ENCODE measurements at regions not wholly inside any gene's neighbourhood (a gene's known extent, or its start where the extent isn't known, plus 50 kb on each side); places are given as distances from the start of the nearest gene placed in this dataset.

- TF ChIP-seq, protein P1, sequence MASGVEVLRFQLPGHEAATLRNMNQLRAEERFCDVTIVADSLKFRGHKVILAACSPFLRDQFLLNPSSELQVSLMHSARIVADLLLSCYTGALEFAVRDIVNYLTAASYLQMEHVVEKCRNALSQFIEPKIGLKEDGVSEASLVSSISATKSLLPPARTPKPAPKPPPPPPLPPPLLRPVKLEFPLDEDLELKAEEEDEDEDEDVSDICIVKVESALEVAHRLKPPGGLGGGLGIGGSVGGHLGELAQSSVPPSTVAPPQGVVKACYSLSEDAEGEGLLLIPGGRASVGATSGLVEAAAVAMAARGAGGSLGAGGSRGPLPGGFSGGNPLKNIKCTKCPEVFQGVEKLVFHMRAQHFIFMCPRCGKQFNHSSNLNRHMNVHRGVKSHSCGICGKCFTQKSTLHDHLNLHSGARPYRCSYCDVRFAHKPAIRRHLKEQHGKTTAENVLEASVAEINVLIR (CRISPR knock-in tag; IDR thresholded peaks at IDR 0.05), result no peak
- no peak for TF ChIP-seq TRIM24 (IDR thresholded peaks at IDR 0.05)
- TF ChIP-seq POLR3G (IDR thresholded peaks at IDR 0.05; ENCODE audit: extremely low read depth, insufficient read length, insufficient replicate concordance), result no peak
- TF ChIP-seq, protein P2, sequence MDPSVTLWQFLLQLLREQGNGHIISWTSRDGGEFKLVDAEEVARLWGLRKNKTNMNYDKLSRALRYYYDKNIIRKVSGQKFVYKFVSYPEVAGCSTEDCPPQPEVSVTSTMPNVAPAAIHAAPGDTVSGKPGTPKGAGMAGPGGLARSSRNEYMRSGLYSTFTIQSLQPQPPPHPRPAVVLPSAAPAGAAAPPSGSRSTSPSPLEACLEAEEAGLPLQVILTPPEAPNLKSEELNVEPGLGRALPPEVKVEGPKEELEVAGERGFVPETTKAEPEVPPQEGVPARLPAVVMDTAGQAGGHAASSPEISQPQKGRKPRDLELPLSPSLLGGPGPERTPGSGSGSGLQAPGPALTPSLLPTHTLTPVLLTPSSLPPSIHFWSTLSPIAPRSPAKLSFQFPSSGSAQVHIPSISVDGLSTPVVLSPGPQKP (CRISPR knock-in tag; IDR thresholded peaks at IDR 0.05), result no peak
Observed at GRCh38 chr1:119298687-119299303, 69.8 kb upstream of the HAO2 start (continued).

GRCh38 chr1:119302011-119302410 is 66.6 kb upstream of the HAO2 start:
- DNase-seq (ENCODE audit: extremely low read depth in 1 of 4, low spot score in 3 of 4) (no peak), ATAC-seq (no peak), FAIRE-seq (no peak)
- H3K27me3 ChIP-seq (ENCODE audit: control insufficient read depth in 2 of 2, insufficient read depth in 2 of 2, low read length in 2 of 2), result peaks cover 3 to 20% of the 10 kb centered on the region in 2 experiments; a peak in 2 of 5 replicates
- H3K79me2 ChIP-seq (ENCODE audit: control insufficient read depth, insufficient read depth, low read length), result no peaks in the 10 kb centered on the region
- H2AFZ ChIP-seq (ENCODE audit: low read depth, low read length), result no peak overlapping the region
- ChIA-PET CTCF (ENCODE audit: low intra/inter-chr PET ratio) (no interaction called here), POLR2A (no interaction called here)
- H4K20me1 ChIP-seq (replicated peaks; ENCODE audit: control insufficient read depth, insufficient read depth, low read length), result no peaks in the 10 kb centered on the region
- TF ChIP-seq NR4A1 (CRISPR knock-in tag; IDR thresholded peaks at IDR 0.05), result no peak
- TF ChIP-seq NR4A1 (tag; IDR thresholded peaks at IDR 0.05), result no peak
- TF ChIP-seq CAMTA2 (CRISPR knock-in tag; conservative IDR thresholded peaks at IDR 0.05), result no peak
- no peak for TF ChIP-seq FUS (optimal IDR thresholded peaks at IDR 0.05; ENCODE audit: low read depth, low read length)
- no peak for TF ChIP-seq CREB1 (IDR thresholded peaks at IDR 0.05)
- TF ChIP-seq CREB1 (CRISPR knock-in tag; IDR thresholded peaks at IDR 0.05), result no peak
- WGBS (ENCODE audit: insufficient coverage, low coverage, missing lambda C conversion rate), result 5% methylated on average over 3 of the region's 3 CpGs
- no peaks in the 10 kb centered on the region for H3K4me1 ChIP-seq (replicated peaks in 1 of 2; ENCODE audit: control insufficient read depth in 2 of 2, insufficient read depth in 2 of 2, low read length in 2 of 2)
- BruUV-seq (replicated peaks), result no TSS peak
- H3K9me3 ChIP-seq (replicated peaks; ENCODE audit: control insufficient read depth, insufficient read depth, low read depth, low read length), result no peaks in the 10 kb centered on the region
- intact Hi-C loops (cut with micrococcal nuclease), result no loop called here
- H3K27ac ChIP-seq (ENCODE audit: extremely low read depth, low read depth, low read length), result no peak overlapping the region
- no peak overlapping the region for H3K4me2 ChIP-seq (ENCODE audit: insufficient read depth, low read length)
- no peak overlapping the region for H3K9ac ChIP-seq (ENCODE audit: insufficient read depth in 1 of 2, low read depth in 2 of 2, low read length in 2 of 2)
- in situ Hi-C loops (cut with MboI), result no loop called here
- H3K4me3 ChIP-seq, result no peak overlapping the region
- no peaks in the 10 kb centered on the region for H3K36me3 ChIP-seq (ENCODE audit: control insufficient read depth, insufficient read depth, low read length)
- no peaks in the 10 kb centered on the region for H3K9me1 ChIP-seq (ENCODE audit: control insufficient read depth, insufficient read depth, low read length)
